Esophagus muscularis mucosa (tissue), 3 donors: ENCODE measurements at regions not wholly inside any gene's neighbourhood (a gene's known extent, or its start where the extent isn't known, plus 50 kb on each side); places are given as distances from the start of the nearest gene placed in this dataset.

Experiments used
- CTCF ChIP-seq, 3 experiments: fragments of 200-600 bp in 2 of 3; fragments of 450-650 bp in 1 of 3; sonication (generic) in 2 of 3; IDR thresholded peaks; one replicate each; pipeline ENCODE4 v1.5.1; 2017 to 2019; ENCODE audit warnings: antibody characterized with exemption in 3 of 3, mild to moderate bottlenecking in 2 of 3, moderate library complexity in 1 of 3
- POLR2AphosphoS5 ChIP-seq, 2 donors: sonication (generic); formaldehyde crosslinking; IDR thresholded peaks; one replicate each; pipeline ENCODE4 v1.6.1; 2017; ENCODE audit warnings: antibody characterized with exemption in 2 of 2

GRCh38 chr3:26171006-26171405 is 381.1 kb downstream of the OXSM start:
- TF ChIP-seq CTCF (IDR thresholded peaks at IDR 0.05): no peak
- TF ChIP-seq POLR2AphosphoS5 (IDR thresholded peaks at IDR 0.05): no peak
